BLaER1 treated with 17β-estradiol and CSF1 and Interleukin-3, amounts not matched to agents 10 nM and 100 nM (cell line): ENCODE measurements at regions not wholly inside any gene's neighbourhood (a gene's known extent, or its start where the extent isn't known, plus 50 kb on each side); places are given as distances from the start of the nearest gene placed in this dataset.

Experiments used
- H3K27ac ChIP-seq, 11 experiments: shearing (Covaris generic); formaldehyde crosslinking; 2 replicates each; pipeline ENCODE4 v1.8.1; 2022
- H3K27me3 ChIP-seq, 11 experiments: shearing (Covaris generic); formaldehyde crosslinking; 2 replicates each; pipeline ENCODE4 v1.8.1; 2022
- H3K36me3 ChIP-seq, 11 experiments: shearing (Covaris generic); formaldehyde crosslinking; 2 replicates each; pipeline ENCODE4 v1.8.1; 2022
- H3K4me1 ChIP-seq, 10 experiments: shearing (Covaris generic); formaldehyde crosslinking; 2 replicates each; pipeline ENCODE4 v1.8.1; 2022
- H3K4me2 ChIP-seq, 11 experiments: shearing (Covaris generic); formaldehyde crosslinking; 2 replicates each; pipeline ENCODE4 v1.8.1; 2022
- H3K4me3 ChIP-seq, 10 experiments: shearing (Covaris generic); formaldehyde crosslinking; 2 replicates each; pipeline ENCODE4 v1.8.1; 2022
- H3K9ac ChIP-seq, 11 experiments: shearing (Covaris generic); formaldehyde crosslinking; 2 replicates each; pipeline ENCODE4 v1.8.1; 2022
- H3K9me3 ChIP-seq, 11 experiments: shearing (Covaris generic); formaldehyde crosslinking; replicated peaks in 1 of 11; 2 replicates each; pipeline ENCODE4 v1.8.1; 2022
- H4K20me1 ChIP-seq, 11 experiments: shearing (Covaris generic); formaldehyde crosslinking; 2 replicates each; pipeline ENCODE4 v1.8.1; 2022
- Cebpa-rat ChIP-seq, 11 experiments: shearing (Covaris generic); IDR thresholded peaks; 2 replicates each; pipeline ENCODE4 v1.8.1; 2022

DNA sequence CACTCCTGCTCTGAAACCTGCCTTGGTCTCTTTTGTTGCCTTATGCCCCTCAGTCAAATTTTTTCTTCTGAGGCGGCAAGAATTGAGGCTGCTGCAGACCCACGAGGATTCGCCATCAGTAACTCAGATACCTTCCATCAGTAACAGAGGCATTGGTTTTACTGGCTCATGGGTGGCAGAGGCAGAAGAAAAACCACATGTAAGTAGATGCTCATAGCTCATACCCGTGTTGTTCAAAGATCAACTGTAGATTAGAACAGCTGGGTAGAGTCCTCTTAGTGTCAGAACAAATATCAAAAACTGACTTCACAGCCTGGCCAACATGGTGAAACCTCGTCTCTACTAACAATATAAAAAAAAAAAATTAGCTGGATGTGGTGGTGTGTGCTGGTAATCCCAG, 598.0 kb upstream of the SOX11 start:
- no peak for TF ChIP-seq Cebpa-rat (IDR thresholded peaks at IDR 0.05)
- Histone ChIP-seq H3K4me1 (no peaks in the 10 kb centered on the region), H3K27ac (no peak overlapping the region), H4K20me1 (no peaks in the 10 kb centered on the region), H3K4me3 (no peak overlapping the region), H3K9ac (no peak overlapping the region), H3K4me2 (no peak overlapping the region), H3K27me3 (no peaks in the 10 kb centered on the region), H3K36me3 (no peaks in the 10 kb centered on the region), H3K9me3 (peaks cover 0 to 6% (median 0%) of the 10 kb centered on the region in 11 experiments; a peak in 2 of 22 replicates)

DNA sequence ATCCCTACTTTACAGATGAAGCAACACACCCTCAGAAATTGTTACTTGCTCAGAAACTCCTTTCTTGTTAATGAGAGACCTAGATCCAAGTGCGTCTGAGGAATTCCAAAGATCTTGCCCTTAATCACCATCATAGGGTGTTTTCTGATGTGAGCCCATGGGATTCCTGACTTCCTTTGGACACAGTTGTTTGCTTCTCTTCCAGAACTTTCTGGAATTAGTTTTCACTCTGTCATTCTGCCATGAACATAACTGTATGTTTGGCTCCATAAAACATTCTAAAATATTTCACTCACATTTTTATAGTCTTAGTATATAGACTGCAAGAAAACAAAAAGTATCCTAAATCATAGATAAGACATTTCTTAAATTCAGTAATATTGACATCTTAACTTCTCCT, 593.9 kb upstream of the SOX11 start:
- no peaks in the 10 kb centered on the region for H4K20me1 ChIP-seq
- peaks cover 0 to 6% (median 0%) of the 10 kb centered on the region in 11 experiments; a peak in 2 of 22 replicates for H3K9me3 ChIP-seq
- TF ChIP-seq Cebpa-rat (IDR thresholded peaks at IDR 0.05) = no peak
- no peaks in the 10 kb centered on the region for H3K36me3 ChIP-seq
- H3K4me2 ChIP-seq = no peak overlapping the region
- no peaks in the 10 kb centered on the region for H3K4me1 ChIP-seq
- H3K9ac ChIP-seq = no peak overlapping the region
- H3K27ac ChIP-seq = no peak overlapping the region
- H3K27me3 ChIP-seq = no peaks in the 10 kb centered on the region
- no peak overlapping the region for H3K4me3 ChIP-seq

DNA sequence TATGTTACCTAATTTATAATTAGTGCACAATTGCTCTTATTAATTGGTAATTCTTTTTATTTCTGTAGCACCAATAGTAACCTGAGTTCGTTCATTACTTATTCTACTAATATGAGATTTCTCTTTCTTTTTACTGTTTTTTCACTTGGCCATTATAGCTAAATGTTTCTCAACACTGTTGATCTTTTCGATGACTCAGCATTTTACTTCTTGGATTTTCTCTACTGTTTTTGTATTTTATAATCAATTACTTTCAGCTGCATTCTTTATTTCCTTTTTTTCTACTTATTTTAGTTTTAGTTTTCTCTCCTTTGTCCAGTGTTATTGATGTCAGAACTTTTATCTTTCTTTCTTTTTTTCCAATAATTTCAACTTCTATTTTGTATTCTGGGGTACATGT, 589.4 kb upstream of the SOX11 start:
- no peak overlapping the region for H3K27ac ChIP-seq
- H3K4me2 ChIP-seq = no peak overlapping the region
- no peaks in the 10 kb centered on the region for H3K36me3 ChIP-seq
- no peaks in the 10 kb centered on the region for H4K20me1 ChIP-seq
- peaks cover 15 to 28% (median 23%) of the 10 kb centered on the region in 11 experiments; a peak in 21 of 22 replicates for H3K9me3 ChIP-seq
- no peak for TF ChIP-seq Cebpa-rat (IDR thresholded peaks at IDR 0.05)
- no peak overlapping the region for H3K9ac ChIP-seq
- H3K4me1 ChIP-seq = no peaks in the 10 kb centered on the region
- no peak overlapping the region for H3K4me3 ChIP-seq
- H3K27me3 ChIP-seq = no peaks in the 10 kb centered on the region

DNA sequence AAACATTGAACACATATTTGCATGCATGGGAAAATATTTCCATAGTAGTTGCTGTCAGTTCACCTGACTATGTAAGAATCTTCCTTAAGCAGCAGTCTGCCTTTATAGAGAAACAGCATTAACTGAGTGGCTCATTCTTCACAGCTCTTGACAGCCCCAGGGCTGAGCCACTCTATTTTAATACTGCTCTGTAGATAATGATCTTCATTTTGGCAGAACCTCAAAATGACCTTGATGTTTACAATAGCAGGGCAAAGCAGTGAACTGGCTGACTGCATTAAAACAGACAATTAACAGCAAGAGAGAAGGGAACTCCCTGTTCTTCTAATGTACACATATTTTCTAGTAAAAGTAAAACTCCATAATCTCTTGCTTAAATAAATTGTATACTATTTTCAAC, 580.6 kb upstream of the SOX11 start:
- Histone ChIP-seq H4K20me1 (no peaks in the 10 kb centered on the region), H3K36me3 (no peaks in the 10 kb centered on the region), H3K9me3 (peaks cover 32 to 49% (median 41%) of the 10 kb centered on the region in 11 experiments), H3K4me3 (no peak overlapping the region), H3K9ac (no peak overlapping the region), H3K27me3 (no peaks in the 10 kb centered on the region), H3K27ac (no peak overlapping the region), H3K4me2 (no peak overlapping the region), H3K4me1 (no peaks in the 10 kb centered on the region)
- TF ChIP-seq Cebpa-rat (IDR thresholded peaks at IDR 0.05) = no peak

DNA sequence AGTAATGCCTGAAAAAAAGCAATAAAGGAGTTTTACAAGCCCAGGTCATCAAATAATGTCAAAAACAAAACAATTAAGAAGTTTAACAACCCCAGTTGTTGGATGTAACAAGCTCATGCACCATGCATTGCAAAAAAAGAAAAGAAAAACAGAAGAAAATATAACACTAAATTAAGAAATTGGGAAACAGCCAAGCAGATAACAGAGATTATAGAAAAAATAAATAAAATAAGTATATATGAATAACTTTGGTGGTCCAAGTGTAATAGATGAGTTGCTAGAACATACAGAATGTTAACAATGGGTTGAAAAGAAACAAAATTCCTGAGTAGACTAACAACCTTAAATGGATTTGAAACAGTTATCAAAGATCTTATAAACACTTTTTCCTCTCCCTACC, 573.1 kb upstream of the SOX11 start:
- TF ChIP-seq Cebpa-rat (IDR thresholded peaks at IDR 0.05) = no peak
- no peak overlapping the region for H3K4me3 ChIP-seq
- no peaks in the 10 kb centered on the region for H3K36me3 ChIP-seq
- no peaks in the 10 kb centered on the region for H3K27me3 ChIP-seq
- no peak overlapping the region for H3K4me2 ChIP-seq
- no peak overlapping the region for H3K9ac ChIP-seq
- no peaks in the 10 kb centered on the region for H4K20me1 ChIP-seq
- no peaks in the 10 kb centered on the region for H3K4me1 ChIP-seq
- H3K27ac ChIP-seq = no peak overlapping the region
- H3K9me3 ChIP-seq = peaks cover 8 to 12% (median 10%) of the 10 kb centered on the region in 11 experiments

DNA sequence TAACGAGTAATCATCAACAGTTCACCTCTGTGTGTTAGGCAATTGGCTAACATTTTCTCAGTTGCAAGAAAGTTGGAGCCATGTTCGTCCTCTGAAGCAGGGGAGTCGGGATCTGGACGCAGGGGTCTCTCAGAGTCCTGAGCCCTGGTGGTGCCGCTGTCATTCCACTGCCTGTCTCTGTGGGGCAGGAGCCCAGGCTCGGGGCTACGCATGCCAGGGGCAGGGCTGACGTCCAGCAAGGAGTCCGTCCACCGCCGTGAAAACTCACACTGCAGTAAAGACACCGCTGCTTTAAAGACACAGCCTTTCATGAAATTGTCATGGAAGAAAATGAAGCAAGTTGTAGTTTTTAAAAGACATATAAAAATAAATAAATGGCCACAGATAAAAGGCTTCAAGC, 571.1 kb upstream of the SOX11 start:
- no peak for TF ChIP-seq Cebpa-rat (IDR thresholded peaks at IDR 0.05)
- H3K27ac ChIP-seq = no peak overlapping the region
- H3K9me3 ChIP-seq = no peaks in the 10 kb centered on the region
- H3K27me3 ChIP-seq = no peaks in the 10 kb centered on the region
- no peaks in the 10 kb centered on the region for H4K20me1 ChIP-seq
- H3K4me1 ChIP-seq = no peaks in the 10 kb centered on the region
- no peak overlapping the region for H3K4me3 ChIP-seq
- no peak overlapping the region for H3K4me2 ChIP-seq
- H3K36me3 ChIP-seq = no peaks in the 10 kb centered on the region
- H3K9ac ChIP-seq = no peak overlapping the region

DNA sequence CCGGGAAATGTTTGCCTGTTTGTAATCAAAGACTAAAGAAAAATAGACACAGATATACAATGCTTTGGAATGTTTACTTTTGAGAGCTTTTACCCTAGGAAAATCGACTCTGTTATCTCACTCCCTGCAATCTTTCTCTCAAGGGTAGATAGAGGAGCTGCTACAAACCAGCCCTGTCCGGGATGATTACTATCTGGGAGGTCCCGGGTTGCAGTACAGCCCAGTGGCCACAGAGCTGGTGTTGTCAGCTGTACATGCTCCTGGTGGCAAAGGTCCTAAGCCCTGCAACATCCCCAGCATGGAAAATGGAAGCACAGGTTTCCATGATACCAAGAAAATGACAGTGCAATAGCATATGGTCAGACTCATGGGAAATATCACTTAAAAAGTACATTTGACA, 570.5 kb upstream of the SOX11 start:
- Histone ChIP-seq H3K4me3 (no peak overlapping the region), H3K27ac (no peak overlapping the region), H4K20me1 (no peaks in the 10 kb centered on the region), H3K4me1 (no peaks in the 10 kb centered on the region), H3K9ac (no peak overlapping the region), H3K4me2 (no peak overlapping the region), H3K36me3 (no peaks in the 10 kb centered on the region), H3K27me3 (no peaks in the 10 kb centered on the region), H3K9me3 (no peaks in the 10 kb centered on the region)
- TF ChIP-seq Cebpa-rat (IDR thresholded peaks at IDR 0.05) = no peak

DNA sequence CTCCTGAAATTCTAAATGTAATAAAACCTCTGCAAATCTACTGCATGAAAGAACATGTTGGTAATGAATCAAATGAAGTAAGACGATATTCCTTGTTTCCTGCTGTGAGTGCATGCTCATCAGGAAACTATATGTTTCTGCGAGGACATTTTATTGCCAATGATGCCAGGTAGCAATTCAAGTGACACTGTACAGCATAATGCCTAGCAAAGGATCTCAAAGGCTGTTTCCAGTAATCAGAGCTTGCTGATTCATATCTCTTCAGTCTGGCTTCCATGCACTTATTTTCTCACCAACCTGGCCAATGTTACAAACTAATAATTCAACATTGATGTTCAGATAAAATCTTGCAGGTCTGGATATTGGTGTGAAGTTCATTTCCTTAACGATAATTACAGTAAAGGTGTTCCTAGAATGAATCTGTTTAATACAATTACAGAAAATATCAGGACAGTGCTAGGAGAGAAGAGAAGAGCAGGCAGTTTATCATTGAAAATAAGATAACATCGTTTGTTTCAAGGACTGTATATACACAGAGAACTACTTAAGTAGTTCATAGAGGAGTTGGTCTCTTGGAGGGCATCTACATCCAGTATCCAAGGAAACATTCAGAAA, 568.5 kb upstream of the SOX11 start:
- Histone ChIP-seq H3K9ac (no peak overlapping the region), H3K4me2 (no peak overlapping the region)
- no peak for TF ChIP-seq Cebpa-rat (IDR thresholded peaks at IDR 0.05)

DNA sequence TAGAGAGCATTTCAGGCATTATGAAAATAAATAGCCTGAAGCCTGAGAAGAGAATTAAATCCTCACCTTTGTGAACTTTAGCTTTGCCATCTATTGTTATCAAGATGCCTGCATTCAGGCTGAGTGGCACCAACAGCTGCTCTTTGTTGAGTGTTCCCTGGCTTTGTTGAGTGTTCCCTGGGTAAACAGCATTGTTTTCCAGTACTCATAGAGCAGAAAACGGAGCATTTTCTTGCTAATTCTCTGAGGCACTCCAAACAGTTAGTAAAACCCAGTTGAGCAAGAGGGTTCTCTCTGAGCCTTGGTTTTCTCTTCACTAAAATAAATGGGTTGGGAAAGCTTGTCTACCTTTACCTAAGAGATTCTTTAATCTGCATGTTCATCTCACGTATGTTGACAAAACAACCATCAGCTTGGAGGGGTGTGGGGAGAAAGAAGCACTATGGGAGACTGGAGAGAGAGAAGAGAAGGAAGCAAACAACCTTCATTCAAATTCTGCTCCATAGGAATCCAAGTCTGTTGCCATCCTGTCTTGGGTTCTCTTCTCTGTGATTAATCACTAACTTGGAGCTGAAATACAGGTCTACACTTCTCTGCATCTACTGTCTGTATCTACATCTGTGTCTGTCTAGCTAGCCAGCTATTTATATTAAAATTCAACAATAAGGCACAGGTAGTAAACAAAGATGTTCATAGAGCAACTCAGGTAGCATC, 567.0 kb upstream of the SOX11 start:
- Histone ChIP-seq H3K36me3 (no peaks in the 10 kb centered on the region), H3K4me3 (no peak overlapping the region), H3K27me3 (no peaks in the 10 kb centered on the region), H3K9ac (no peak overlapping the region), H3K27ac (no peak overlapping the region), H3K4me1 (no peaks in the 10 kb centered on the region), H3K4me2 (no peak overlapping the region), H3K9me3 (no peaks in the 10 kb centered on the region), H4K20me1 (no peaks in the 10 kb centered on the region)
- TF ChIP-seq Cebpa-rat (IDR thresholded peaks at IDR 0.05) = no peak

More for the DNA sequence above, 568.5 kb upstream of the SOX11 start:
- Histone ChIP-seq H3K9me3 (no peaks in the 10 kb centered on the region), H3K4me1 (no peaks in the 10 kb centered on the region), H4K20me1 (no peaks in the 10 kb centered on the region), H3K36me3 (no peaks in the 10 kb centered on the region), H3K4me3 (no peak overlapping the region), H3K27ac (no peak overlapping the region), H3K27me3 (no peaks in the 10 kb centered on the region)

DNA sequence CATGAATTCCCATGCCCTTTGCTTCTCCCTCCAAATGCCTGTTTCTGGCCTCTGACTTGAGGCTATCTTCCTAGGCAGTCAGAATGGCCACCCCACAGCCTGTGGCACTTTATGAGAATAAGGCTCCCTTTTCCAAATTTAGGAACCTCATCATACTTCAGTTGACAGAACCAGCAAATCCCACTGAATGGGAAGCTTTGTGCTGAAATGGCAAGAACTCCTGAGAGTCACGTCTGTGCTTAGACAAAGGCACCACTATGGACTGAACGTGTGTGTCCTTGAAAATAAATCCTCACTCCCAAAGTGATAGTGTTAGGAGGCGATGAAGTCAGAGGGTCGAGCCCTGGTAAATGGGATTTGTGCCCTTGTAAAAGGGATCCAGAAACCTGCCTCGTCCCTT, 559.9 kb upstream of the SOX11 start:
- H3K4me2 ChIP-seq = no peak overlapping the region
- no peaks in the 10 kb centered on the region for H3K9me3 ChIP-seq
- no peaks in the 10 kb centered on the region for H3K27me3 ChIP-seq
- H4K20me1 ChIP-seq = no peaks in the 10 kb centered on the region; a peak in 1 of 22 replicates
- H3K9ac ChIP-seq = no peak overlapping the region
- no peak for TF ChIP-seq Cebpa-rat (IDR thresholded peaks at IDR 0.05)
- no peaks in the 10 kb centered on the region for H3K4me1 ChIP-seq
- H3K36me3 ChIP-seq = no peaks in the 10 kb centered on the region
- no peak overlapping the region for H3K27ac ChIP-seq
- no peak overlapping the region for H3K4me3 ChIP-seq
